ENCODE measurements at regions not wholly inside any gene's neighbourhood (a gene's known extent, or its start where the extent isn't known, plus 50 kb on each side); places are given as distances from the start of the nearest gene placed in this dataset.

- H3K9me3 ChIP-seq (ENCODE audit: control insufficient read depth, insufficient read depth, low read length): no peaks in the 10 kb centered on the region
- H3K4me1 ChIP-seq (ENCODE audit: control insufficient read depth, insufficient read depth, low read length): no peaks in the 10 kb centered on the region
- no peaks in the 10 kb centered on the region for H3K27me3 ChIP-seq (ENCODE audit: control insufficient read depth, insufficient read depth, low read length)
- no peaks in the 10 kb centered on the region for H3K36me3 ChIP-seq (ENCODE audit: control insufficient read depth, insufficient read depth, low read length)
- no peak overlapping the region for H3K27ac ChIP-seq (ENCODE audit: low read length)
- DNase-seq (ENCODE audit: low read depth, low spot score): no peak
- H3K4me3 ChIP-seq (ENCODE audit: low read length): no peak overlapping the region
Measured at GRCh38 chr1:208759255-208759654, 515.1 kb upstream of the PLXNA2 start.

GRCh38 chr1:208763971-208764370 is 519.8 kb upstream of the PLXNA2 start:
- no peak overlapping the region for H3K4me3 ChIP-seq (ENCODE audit: low read length)
- WGBS (ENCODE audit: insufficient coverage, insufficient read length): no CpG with 5 or more reads among the region's 2 CpGs
- DNase-seq (ENCODE audit: low read depth, low spot score): no peak
- no peaks in the 10 kb centered on the region for H3K36me3 ChIP-seq (ENCODE audit: control insufficient read depth, insufficient read depth, low read length)
- no peaks in the 10 kb centered on the region for H3K27me3 ChIP-seq (ENCODE audit: control insufficient read depth, insufficient read depth, low read length)
- no peak overlapping the region for H3K27ac ChIP-seq (ENCODE audit: low read length)
- H3K9me3 ChIP-seq (ENCODE audit: control insufficient read depth, insufficient read depth, low read length): no peaks in the 10 kb centered on the region
- no peaks in the 10 kb centered on the region for H3K4me1 ChIP-seq (ENCODE audit: control insufficient read depth, insufficient read depth, low read length)

DNA sequence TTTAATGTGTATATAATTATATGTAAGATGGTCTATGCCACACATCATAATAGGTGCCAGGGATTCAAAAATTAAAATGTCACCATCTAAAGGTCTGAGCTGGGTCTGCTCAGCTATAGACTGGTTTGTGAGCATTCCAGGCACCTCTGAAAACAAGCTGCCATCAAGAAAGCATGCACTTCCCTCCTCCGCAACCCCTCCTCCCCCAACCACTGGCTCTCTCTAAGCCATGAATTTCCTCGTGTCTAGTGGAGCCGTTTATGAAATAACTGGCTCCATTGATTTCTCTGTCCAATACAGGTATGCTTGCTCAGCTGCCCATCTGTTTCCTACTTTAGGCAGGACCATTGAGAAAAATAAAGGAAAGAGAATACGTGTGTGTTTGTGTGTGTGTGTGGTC is 522.6 kb upstream of the PLXNA2 start:
- WGBS (ENCODE audit: insufficient coverage, insufficient read length): no CpG with 5 or more reads among the region's 4 CpGs
- H3K9me3 ChIP-seq (ENCODE audit: control insufficient read depth, insufficient read depth, low read length): no peaks in the 10 kb centered on the region
- DNase-seq (ENCODE audit: low read depth, low spot score): no peak
- H3K27me3 ChIP-seq (ENCODE audit: control insufficient read depth, insufficient read depth, low read length): no peaks in the 10 kb centered on the region
- H3K27ac ChIP-seq (ENCODE audit: low read length): no peak overlapping the region
- no peaks in the 10 kb centered on the region for H3K36me3 ChIP-seq (ENCODE audit: control insufficient read depth, insufficient read depth, low read length)
- no peak overlapping the region for H3K4me3 ChIP-seq (ENCODE audit: low read length)
- H3K4me1 ChIP-seq (ENCODE audit: control insufficient read depth, insufficient read depth, low read length): no peaks in the 10 kb centered on the region

DNA sequence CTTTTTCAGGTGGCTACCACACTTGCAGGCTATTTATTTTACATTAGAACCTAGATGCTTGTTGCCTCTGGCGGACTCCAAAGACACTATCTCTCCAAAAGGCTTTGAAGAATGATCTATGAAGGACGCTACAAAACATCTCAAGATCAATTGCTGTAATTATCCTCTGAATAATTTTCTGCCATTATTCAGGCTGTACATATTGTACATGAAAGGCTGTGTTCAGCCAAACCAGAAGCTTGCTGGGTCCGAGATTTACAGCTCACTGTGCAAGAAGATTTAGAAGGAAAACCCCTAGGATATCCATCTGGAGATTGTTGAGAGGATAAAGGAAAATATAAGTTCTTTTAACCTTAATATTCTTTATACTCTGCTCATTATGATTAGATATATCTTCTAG is 523.6 kb upstream of the PLXNA2 start:
- no peak overlapping the region for H3K27ac ChIP-seq (ENCODE audit: low read length)
- DNase-seq (ENCODE audit: low read depth, low spot score): no peak
- H3K36me3 ChIP-seq (ENCODE audit: control insufficient read depth, insufficient read depth, low read length): no peaks in the 10 kb centered on the region
- no peak overlapping the region for H3K4me3 ChIP-seq (ENCODE audit: low read length)
- H3K9me3 ChIP-seq (ENCODE audit: control insufficient read depth, insufficient read depth, low read length): no peaks in the 10 kb centered on the region
- no peaks in the 10 kb centered on the region for H3K27me3 ChIP-seq (ENCODE audit: control insufficient read depth, insufficient read depth, low read length)
- no CpG with 5 or more reads among the region's 3 CpGs for WGBS (ENCODE audit: insufficient coverage, insufficient read length)
- H3K4me1 ChIP-seq (ENCODE audit: control insufficient read depth, insufficient read depth, low read length): no peaks in the 10 kb centered on the region

GRCh38 chr1:208772891-208773290 is 528.7 kb upstream of the PLXNA2 start:
- no peak for DNase-seq (ENCODE audit: low read depth, low spot score)
- WGBS (ENCODE audit: insufficient coverage, insufficient read length): no CpG with 5 or more reads among the region's 4 CpGs
- H3K9me3 ChIP-seq (ENCODE audit: control insufficient read depth, insufficient read depth, low read length): no peaks in the 10 kb centered on the region
- no peak overlapping the region for H3K27ac ChIP-seq (ENCODE audit: low read length)
- H3K36me3 ChIP-seq (ENCODE audit: control insufficient read depth, insufficient read depth, low read length): no peaks in the 10 kb centered on the region
- no peak overlapping the region for H3K4me3 ChIP-seq (ENCODE audit: low read length)
- peaks cover 2% of the 10 kb centered on the region; the same call in 1 of the 2 replicates for H3K4me1 ChIP-seq (ENCODE audit: control insufficient read depth, insufficient read depth, low read length)
- no peaks in the 10 kb centered on the region for H3K27me3 ChIP-seq (ENCODE audit: control insufficient read depth, insufficient read depth, low read length)

- Histone ChIP-seq H3K4me3 (ENCODE audit: low read length) (no peak overlapping the region), H3K36me3 (ENCODE audit: control insufficient read depth, insufficient read depth, low read length) (no peaks in the 10 kb centered on the region), H3K9me3 (ENCODE audit: control insufficient read depth, insufficient read depth, low read length) (no peaks in the 10 kb centered on the region), H3K27ac (ENCODE audit: low read length) (no peak overlapping the region), H3K27me3 (ENCODE audit: control insufficient read depth, insufficient read depth, low read length) (no peaks in the 10 kb centered on the region), H3K4me1 (ENCODE audit: control insufficient read depth, insufficient read depth, low read length) (peaks cover 3% of the 10 kb centered on the region; the same call in 1 of the 2 replicates)
- no CpG with 5 or more reads among the region's 3 CpGs for WGBS (ENCODE audit: insufficient coverage, insufficient read length)
- DNase-seq (ENCODE audit: low read depth, low spot score): no peak
Measured at GRCh38 chr1:208775841-208776240, 531.7 kb upstream of the PLXNA2 start.

GRCh38 chr1:208778417-208778816 is 534.2 kb upstream of the PLXNA2 start:
- H3K4me3 ChIP-seq (ENCODE audit: low read length): no peak overlapping the region
- WGBS (ENCODE audit: insufficient coverage, insufficient read length): no CpG with 5 or more reads among the region's 6 CpGs
- H3K27ac ChIP-seq (ENCODE audit: low read length): no peak overlapping the region
- no peaks in the 10 kb centered on the region for H3K36me3 ChIP-seq (ENCODE audit: control insufficient read depth, insufficient read depth, low read length)
- H3K27me3 ChIP-seq (ENCODE audit: control insufficient read depth, insufficient read depth, low read length): no peaks in the 10 kb centered on the region
- no peaks in the 10 kb centered on the region for H3K9me3 ChIP-seq (ENCODE audit: control insufficient read depth, insufficient read depth, low read length)
- DNase-seq (ENCODE audit: low read depth, low spot score): no peak
- H3K4me1 ChIP-seq (ENCODE audit: control insufficient read depth, insufficient read depth, low read length): peaks cover 9% of the 10 kb centered on the region

- no CpG with 5 or more reads among the region's 3 CpGs for WGBS (ENCODE audit: insufficient coverage, insufficient read length)
Measured at GRCh38 chr1:208781391-208782045, 537.3 kb upstream of the PLXNA2 start.

GRCh38 chr1:208782186-208782585 is 538.0 kb upstream of the PLXNA2 start:
- H3K27me3 ChIP-seq (ENCODE audit: control insufficient read depth, insufficient read depth, low read length): no peaks in the 10 kb centered on the region
- H3K36me3 ChIP-seq (ENCODE audit: control insufficient read depth, insufficient read depth, low read length): no peaks in the 10 kb centered on the region
- H3K4me1 ChIP-seq (ENCODE audit: control insufficient read depth, insufficient read depth, low read length): peaks cover 9% of the 10 kb centered on the region
- DNase-seq (ENCODE audit: low read depth, low spot score): no peak
- H3K27ac ChIP-seq (ENCODE audit: low read length): peak overlapping the region; percentile 61
- H3K9me3 ChIP-seq (ENCODE audit: control insufficient read depth, insufficient read depth, low read length): no peaks in the 10 kb centered on the region
- no CpG with 5 or more reads among the region's 4 CpGs for WGBS (ENCODE audit: insufficient coverage, insufficient read length)
- H3K4me3 ChIP-seq (ENCODE audit: low read length): no peak overlapping the region

More at GRCh38 chr1:208781391-208782045, 537.3 kb upstream of the PLXNA2 start:
- DNase-seq (ENCODE audit: low read depth, low spot score): peak; percentile 43
- no peak overlapping the region for H3K4me3 ChIP-seq (ENCODE audit: low read length)
- no peaks in the 10 kb centered on the region for H3K27me3 ChIP-seq (ENCODE audit: control insufficient read depth, insufficient read depth, low read length)
- no peak overlapping the region for H3K27ac ChIP-seq (ENCODE audit: low read length)
- H3K4me1 ChIP-seq (ENCODE audit: control insufficient read depth, insufficient read depth, low read length): peaks cover 7% of the 10 kb centered on the region
- H3K36me3 ChIP-seq (ENCODE audit: control insufficient read depth, insufficient read depth, low read length): no peaks in the 10 kb centered on the region
- no peaks in the 10 kb centered on the region for H3K9me3 ChIP-seq (ENCODE audit: control insufficient read depth, insufficient read depth, low read length)

DNA sequence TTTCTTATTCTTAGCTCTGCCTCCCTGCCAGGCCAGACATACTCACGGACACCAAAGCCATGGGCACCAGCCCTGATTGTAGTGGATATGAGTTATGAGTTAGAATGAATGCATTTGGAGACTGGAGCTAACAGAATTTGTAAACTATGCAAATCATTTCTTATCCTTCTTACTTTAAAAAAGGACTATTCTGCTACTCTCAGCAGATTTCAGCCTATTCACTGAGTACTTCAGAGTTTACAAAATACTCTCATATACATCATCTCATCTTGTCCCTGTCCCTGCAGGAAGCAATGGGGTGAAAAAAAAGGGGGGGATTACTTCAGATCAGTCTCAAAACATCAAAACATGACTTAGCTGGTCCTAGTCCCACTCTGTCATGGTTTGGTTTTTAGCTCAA is 541.4 kb upstream of the PLXNA2 start:
- no peak overlapping the region for H3K4me3 ChIP-seq (ENCODE audit: low read length)
- no CpG with 5 or more reads among the region's 1 CpG for WGBS (ENCODE audit: insufficient coverage, insufficient read length)
- H3K27ac ChIP-seq (ENCODE audit: low read length): no peak overlapping the region
- DNase-seq (ENCODE audit: low read depth, low spot score): no peak
- H3K36me3 ChIP-seq (ENCODE audit: control insufficient read depth, insufficient read depth, low read length): no peaks in the 10 kb centered on the region
- H3K27me3 ChIP-seq (ENCODE audit: control insufficient read depth, insufficient read depth, low read length): no peaks in the 10 kb centered on the region
- H3K4me1 ChIP-seq (ENCODE audit: control insufficient read depth, insufficient read depth, low read length): peaks cover 9% of the 10 kb centered on the region
- no peaks in the 10 kb centered on the region for H3K9me3 ChIP-seq (ENCODE audit: control insufficient read depth, insufficient read depth, low read length)

- WGBS (ENCODE audit: insufficient coverage, insufficient read length): no CpG with 5 or more reads among the region's 3 CpGs
- Histone ChIP-seq H3K4me1 (ENCODE audit: control insufficient read depth, insufficient read depth, low read length) (peaks cover 2% of the 10 kb centered on the region), H3K27ac (ENCODE audit: low read length) (no peak overlapping the region), H3K27me3 (ENCODE audit: control insufficient read depth, insufficient read depth, low read length) (no peaks in the 10 kb centered on the region), H3K4me3 (ENCODE audit: low read length) (no peak overlapping the region), H3K36me3 (ENCODE audit: control insufficient read depth, insufficient read depth, low read length) (no peaks in the 10 kb centered on the region), H3K9me3 (ENCODE audit: control insufficient read depth, insufficient read depth, low read length) (no peaks in the 10 kb centered on the region)
- no peak for DNase-seq (ENCODE audit: low read depth, low spot score)
Measured at GRCh38 chr1:208787219-208787618, 543.0 kb upstream of the PLXNA2 start.
